Endodermal cell (in vitro differentiated cells): ENCODE measurements at regions not wholly inside any gene's neighbourhood (a gene's known extent, or its start where the extent isn't known, plus 50 kb on each side); places are given as distances from the start of the nearest gene placed in this dataset.
A peak's percentile ranks its signal among the peaks of the same experiment; 100 is the strongest.

Source experiments
- DNase-seq: peaks from one replicate; pipeline ENCODE4 v3.0.0-alpha.2; 2017
- H3K27ac ChIP-seq: 2 replicates; pipeline ENCODE4 v1.5.1; 2013; ENCODE audit warnings: mild to moderate bottlenecking, low read depth, low read length, moderate library complexity
- H3K27me3 ChIP-seq: 2 replicates; pipeline ENCODE4 v1.6.1; 2013; ENCODE audit warnings: mild to moderate bottlenecking, low read length, moderate library complexity; ENCODE audit not compliant: insufficient read depth, control insufficient read depth, poor library complexity, severe bottlenecking
- H3K36me3 ChIP-seq: 2 replicates; pipeline ENCODE4 v1.7.0; 2013; ENCODE audit warnings: mild to moderate bottlenecking, low read length, moderate library complexity; ENCODE audit not compliant: control insufficient read depth, insufficient read depth
- H3K4me1 ChIP-seq: one replicate; pipeline ENCODE4 v1.7.0; 2013; ENCODE audit warnings: low read length; ENCODE audit not compliant: control insufficient read depth, insufficient read depth
- H3K4me3 ChIP-seq: 2 replicates; pipeline ENCODE4 v1.5.1; 2013; ENCODE audit warnings: mild to moderate bottlenecking, low read length, moderate library complexity
- H3K9ac ChIP-seq: 2 replicates; pipeline ENCODE4 v1.6.1; 2013; ENCODE audit warnings: mild to moderate bottlenecking, low read length, moderate library complexity; ENCODE audit not compliant: poor library complexity, severe bottlenecking; ENCODE audit errors: extremely low read depth
- H3K9me3 ChIP-seq: 2 replicates; pipeline ENCODE4 v1.6.1; 2013; ENCODE audit warnings: mild to moderate bottlenecking, low read length, moderate library complexity; ENCODE audit not compliant: control insufficient read depth
- H3K27ac Mint-ChIP-seq: 2 replicates; pipeline ENCODE4 v1.8.0; 2020; ENCODE audit warnings: mixed read lengths
- H3K27me3 Mint-ChIP-seq: 2 replicates; pipeline ENCODE4 v1.8.0; 2021; ENCODE audit warnings: mild to moderate bottlenecking, mixed read lengths; ENCODE audit not compliant: insufficient read depth
- H3K36me3 Mint-ChIP-seq: 2 replicates; pipeline ENCODE4 v1.8.0; 2020; ENCODE audit warnings: low read depth, mixed read lengths
- H3K4me1 Mint-ChIP-seq: 2 replicates; pipeline ENCODE4 v1.8.0; 2020; ENCODE audit warnings: mixed read lengths
- H3K4me3 Mint-ChIP-seq: 2 replicates; pipeline ENCODE4 v1.8.0; 2020; ENCODE audit warnings: mild to moderate bottlenecking, moderate library complexity, mixed read lengths
- H3K9me3 Mint-ChIP-seq: 2 replicates; pipeline ENCODE4 v1.8.0; 2020; ENCODE audit warnings: mild to moderate bottlenecking, mixed read lengths
- WGBS, 2 experiments: methylation state at CpG; one replicate each; pipeline versions ENCODE4 v1.1.5 to v1.1.7; 2013; ENCODE audit warnings: missing lambda C conversion rate in 2 of 2, mixed read lengths in 1 of 2; ENCODE audit not compliant: insufficient coverage in 1 of 2, insufficient read length in 1 of 2; 5-methylcytosine and 5-hydroxymethylcytosine counted together
- TF ChIP-seq, protein P1 (sequence below): fragments of 200-600 bp; sonication (generic); conservative IDR thresholded peaks from 2 replicates; pipeline ENCODE4 v1.5.0; 2021; ENCODE audit warnings: antibody characterized with exemption, mild to moderate bottlenecking

DNA sequence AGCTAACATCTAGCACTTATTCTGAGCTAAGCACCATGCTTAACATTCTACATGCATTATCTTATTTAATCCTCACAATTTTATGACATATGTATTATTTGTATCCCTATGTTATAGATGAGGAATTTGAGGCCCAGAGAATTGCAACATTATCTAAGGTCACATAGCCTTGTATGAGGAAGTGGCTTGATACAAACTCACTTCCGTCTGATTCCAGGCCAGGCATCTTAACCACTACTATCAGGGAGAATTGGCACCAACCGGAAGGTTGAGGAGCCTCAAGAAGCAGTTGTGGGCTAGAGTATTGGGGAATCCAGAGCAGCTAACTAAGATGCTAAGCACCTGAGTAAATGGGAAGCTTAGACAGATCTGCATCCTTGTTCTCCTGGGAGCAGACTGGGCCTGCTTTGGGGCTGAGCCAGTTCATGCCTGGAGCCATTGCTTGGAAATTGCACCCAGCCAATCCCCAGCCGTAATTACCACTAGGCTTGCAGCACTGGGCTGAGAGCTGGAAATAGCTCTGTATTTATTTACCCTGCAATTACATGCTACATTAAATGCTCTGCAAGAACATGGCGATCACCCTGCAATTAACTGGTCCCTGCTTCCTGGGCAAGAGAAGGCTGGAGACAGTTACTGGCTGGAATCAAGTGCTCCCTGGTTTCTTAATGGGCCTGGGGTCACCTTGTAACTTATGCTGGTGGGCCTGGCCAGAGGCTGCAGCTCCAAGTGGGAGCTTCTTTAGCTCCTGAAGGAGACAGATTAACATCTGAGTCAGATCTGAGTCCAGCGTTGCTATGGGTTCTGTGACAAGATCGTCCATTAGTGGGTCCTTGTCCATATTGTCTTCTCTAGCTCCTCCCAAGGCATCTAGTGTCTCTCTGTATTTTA is 273.1 kb upstream of the CCL2 start:
- TF ChIP-seq, protein P1, sequence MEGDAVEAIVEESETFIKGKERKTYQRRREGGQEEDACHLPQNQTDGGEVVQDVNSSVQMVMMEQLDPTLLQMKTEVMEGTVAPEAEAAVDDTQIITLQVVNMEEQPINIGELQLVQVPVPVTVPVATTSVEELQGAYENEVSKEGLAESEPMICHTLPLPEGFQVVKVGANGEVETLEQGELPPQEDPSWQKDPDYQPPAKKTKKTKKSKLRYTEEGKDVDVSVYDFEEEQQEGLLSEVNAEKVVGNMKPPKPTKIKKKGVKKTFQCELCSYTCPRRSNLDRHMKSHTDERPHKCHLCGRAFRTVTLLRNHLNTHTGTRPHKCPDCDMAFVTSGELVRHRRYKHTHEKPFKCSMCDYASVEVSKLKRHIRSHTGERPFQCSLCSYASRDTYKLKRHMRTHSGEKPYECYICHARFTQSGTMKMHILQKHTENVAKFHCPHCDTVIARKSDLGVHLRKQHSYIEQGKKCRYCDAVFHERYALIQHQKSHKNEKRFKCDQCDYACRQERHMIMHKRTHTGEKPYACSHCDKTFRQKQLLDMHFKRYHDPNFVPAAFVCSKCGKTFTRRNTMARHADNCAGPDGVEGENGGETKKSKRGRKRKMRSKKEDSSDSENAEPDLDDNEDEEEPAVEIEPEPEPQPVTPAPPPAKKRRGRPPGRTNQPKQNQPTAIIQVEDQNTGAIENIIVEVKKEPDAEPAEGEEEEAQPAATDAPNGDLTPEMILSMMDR, result no peak
- Histone ChIP-seq H3K36me3 (no peaks in the 10 kb centered on the region), H3K9me3 (no peaks in the 10 kb centered on the region), H3K4me1 (peaks cover 7% of the 10 kb centered on the region), H3K9ac (no peak overlapping the region), H3K4me3 (no peak overlapping the region), H3K27me3 (no peaks in the 10 kb centered on the region), H3K27ac (no peak overlapping the region)
- peaks cover 9% of the 10 kb centered on the region for H3K4me1 Mint-ChIP-seq
- WGBS, 2 experiments, result 91 to 95% methylated on average over 5 to 6 of the region's 6 CpGs
- peaks cover 36% of the 10 kb centered on the region for H3K27me3 Mint-ChIP-seq
- H3K27ac Mint-ChIP-seq, result no peak overlapping the region
- no peaks in the 10 kb centered on the region for H3K36me3 Mint-ChIP-seq
- H3K4me3 Mint-ChIP-seq, result no peak overlapping the region
- no peaks in the 10 kb centered on the region for H3K9me3 Mint-ChIP-seq
- DNase-seq, result peak; percentile 38

DNA sequence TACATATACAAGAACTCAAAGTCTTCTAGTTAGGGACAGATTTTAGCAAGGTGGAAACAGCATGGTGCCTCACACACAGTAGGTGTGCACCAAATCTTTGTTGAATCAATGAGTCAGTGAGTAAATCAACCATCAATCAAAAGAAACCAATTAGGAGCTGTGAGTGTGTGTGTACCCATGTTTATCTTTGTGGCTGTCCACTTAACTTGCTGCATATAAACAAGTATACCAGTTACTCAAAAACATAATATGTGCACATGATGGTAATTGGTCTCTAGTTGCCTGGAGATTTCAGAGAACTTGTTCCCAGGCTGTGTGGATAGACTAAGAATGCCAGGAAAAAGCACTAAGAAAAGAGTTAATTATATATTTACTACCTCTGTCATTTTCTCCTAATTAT is 272.2 kb upstream of the CCL2 start:
- H3K9me3 ChIP-seq, result no peaks in the 10 kb centered on the region
- no peak overlapping the region for H3K4me3 ChIP-seq
- H3K36me3 Mint-ChIP-seq, result no peaks in the 10 kb centered on the region
- no peak overlapping the region for H3K27ac ChIP-seq
- peaks cover 7% of the 10 kb centered on the region for H3K4me1 ChIP-seq
- peaks cover 30% of the 10 kb centered on the region for H3K27me3 Mint-ChIP-seq
- DNase-seq, result peak; percentile 21
- H3K9ac ChIP-seq, result no peak overlapping the region
- H3K9me3 Mint-ChIP-seq, result peaks cover 2% of the 10 kb centered on the region
- H3K36me3 ChIP-seq, result no peaks in the 10 kb centered on the region
- no peaks in the 10 kb centered on the region for H3K27me3 ChIP-seq
- H3K27ac Mint-ChIP-seq, result no peak overlapping the region
- H3K4me3 Mint-ChIP-seq, result no peak overlapping the region
- TF ChIP-seq, protein P1, result no peak
- H3K4me1 Mint-ChIP-seq, result peaks cover 9% of the 10 kb centered on the region

DNA sequence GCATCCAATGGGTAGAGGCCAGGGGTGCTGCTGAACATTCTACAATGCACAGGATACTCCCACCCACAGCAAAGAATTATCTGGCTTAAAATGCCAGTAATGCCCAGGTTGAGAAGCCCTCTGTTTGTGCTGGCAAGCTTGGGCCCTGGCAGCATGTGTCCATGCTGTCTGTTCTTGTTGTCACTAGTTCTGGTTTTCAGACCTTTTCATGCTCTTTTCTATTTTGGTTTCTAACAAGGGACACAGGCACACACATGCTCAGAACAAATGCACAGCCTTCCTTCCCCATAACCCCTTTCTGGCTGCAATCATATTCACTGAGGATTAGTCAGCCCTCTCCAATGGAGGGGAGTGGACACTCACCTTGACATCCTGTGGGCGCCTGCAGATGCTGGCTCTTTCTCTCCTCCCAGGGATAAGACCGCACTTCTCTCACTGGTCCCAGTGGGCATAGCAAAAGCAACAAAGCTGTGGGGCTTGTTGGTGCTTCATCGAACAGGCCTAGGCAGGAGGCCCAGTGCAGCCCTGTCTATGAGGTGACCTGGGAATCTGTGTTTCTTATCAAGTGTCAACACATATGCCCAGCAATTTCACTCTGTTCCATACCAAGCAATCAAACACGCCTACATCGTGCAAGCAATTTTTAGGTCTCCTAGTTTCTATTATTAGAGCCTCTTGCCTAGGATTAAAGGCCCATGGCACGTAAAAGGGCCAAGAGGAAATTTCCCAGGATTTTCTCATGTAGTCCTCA is 271.1 kb upstream of the CCL2 start:
- peaks cover 11% of the 10 kb centered on the region for H3K4me1 Mint-ChIP-seq
- TF ChIP-seq, protein P1, result no peak
- no peaks in the 10 kb centered on the region for H3K27me3 ChIP-seq
- DNase-seq, result peak; percentile 41
- peaks cover 27% of the 10 kb centered on the region for H3K27me3 Mint-ChIP-seq
- H3K4me1 ChIP-seq, result peaks cover 7% of the 10 kb centered on the region
- 82 to 95% methylated on average over 4 to 6 of the region's 6 CpGs for whole genome bisulfite sequencing, 2 experiments
- H3K27ac Mint-ChIP-seq, result no peak overlapping the region
- peaks cover 2% of the 10 kb centered on the region for H3K36me3 Mint-ChIP-seq
- H3K4me3 ChIP-seq, result no peak overlapping the region
- no peak overlapping the region for H3K27ac ChIP-seq
- peaks cover 11% of the 10 kb centered on the region for H3K9me3 Mint-ChIP-seq
- no peaks in the 10 kb centered on the region for H3K9me3 ChIP-seq
- H3K36me3 ChIP-seq, result no peaks in the 10 kb centered on the region
- H3K4me3 Mint-ChIP-seq, result no peak overlapping the region
- no peak overlapping the region for H3K9ac ChIP-seq
